ENCODE measurements at regions not wholly inside any gene's neighbourhood (a gene's known extent, or its start where the extent isn't known, plus 50 kb on each side); places are given as distances from the start of the nearest gene placed in this dataset.

GRCh38 chr6:130622142-130622541 lies 205.1 kb upstream of the SMLR1 start:
- TF ChIP-seq CTCF (conservative IDR thresholded peaks at IDR 0.05) (no peak), ZFX (IDR thresholded peaks at IDR 0.05) (no peak)

Measured in C4-2B (cell line).